ENCODE measurements at regions not wholly inside any gene's neighbourhood (a gene's known extent, or its start where the extent isn't known, plus 50 kb on each side); places are given as distances from the start of the nearest gene placed in this dataset.

DNA sequence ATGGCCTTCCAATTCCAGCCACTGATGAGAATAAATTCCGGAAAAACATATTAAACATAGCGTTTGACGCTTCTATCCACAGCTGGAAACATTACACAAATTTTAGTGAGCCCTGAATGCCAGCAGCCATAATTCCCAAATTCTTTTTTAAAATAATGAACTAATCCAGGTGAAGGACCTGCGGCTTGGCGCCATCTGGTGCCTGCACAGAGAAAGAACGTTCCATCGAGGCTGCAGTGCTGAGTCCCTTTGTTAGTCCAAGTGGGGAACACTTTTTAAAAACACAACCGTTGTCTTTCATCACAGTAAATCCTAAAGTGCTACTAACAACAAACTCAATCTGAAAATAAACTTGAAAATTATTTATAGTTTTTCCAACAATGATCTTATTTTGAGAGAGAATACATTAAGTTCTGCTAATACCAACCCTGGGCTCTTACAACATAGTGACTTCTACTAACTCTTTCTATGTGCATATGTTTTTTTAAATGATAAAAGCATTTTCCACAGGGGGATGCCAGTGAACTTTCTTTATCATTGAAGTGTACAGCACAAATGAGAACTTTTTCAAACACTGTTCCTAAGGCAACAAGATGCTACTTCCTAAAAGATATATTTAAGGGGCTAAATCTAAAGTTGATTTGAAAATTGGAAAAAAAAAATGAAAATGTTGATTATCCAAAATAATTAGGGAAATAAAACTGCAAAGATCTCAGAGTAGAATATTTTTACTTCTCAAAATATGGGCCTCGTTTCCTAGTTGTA, 166.9 kb upstream of the RNF32 start (continued):
- TF ChIP-seq, protein P1, sequence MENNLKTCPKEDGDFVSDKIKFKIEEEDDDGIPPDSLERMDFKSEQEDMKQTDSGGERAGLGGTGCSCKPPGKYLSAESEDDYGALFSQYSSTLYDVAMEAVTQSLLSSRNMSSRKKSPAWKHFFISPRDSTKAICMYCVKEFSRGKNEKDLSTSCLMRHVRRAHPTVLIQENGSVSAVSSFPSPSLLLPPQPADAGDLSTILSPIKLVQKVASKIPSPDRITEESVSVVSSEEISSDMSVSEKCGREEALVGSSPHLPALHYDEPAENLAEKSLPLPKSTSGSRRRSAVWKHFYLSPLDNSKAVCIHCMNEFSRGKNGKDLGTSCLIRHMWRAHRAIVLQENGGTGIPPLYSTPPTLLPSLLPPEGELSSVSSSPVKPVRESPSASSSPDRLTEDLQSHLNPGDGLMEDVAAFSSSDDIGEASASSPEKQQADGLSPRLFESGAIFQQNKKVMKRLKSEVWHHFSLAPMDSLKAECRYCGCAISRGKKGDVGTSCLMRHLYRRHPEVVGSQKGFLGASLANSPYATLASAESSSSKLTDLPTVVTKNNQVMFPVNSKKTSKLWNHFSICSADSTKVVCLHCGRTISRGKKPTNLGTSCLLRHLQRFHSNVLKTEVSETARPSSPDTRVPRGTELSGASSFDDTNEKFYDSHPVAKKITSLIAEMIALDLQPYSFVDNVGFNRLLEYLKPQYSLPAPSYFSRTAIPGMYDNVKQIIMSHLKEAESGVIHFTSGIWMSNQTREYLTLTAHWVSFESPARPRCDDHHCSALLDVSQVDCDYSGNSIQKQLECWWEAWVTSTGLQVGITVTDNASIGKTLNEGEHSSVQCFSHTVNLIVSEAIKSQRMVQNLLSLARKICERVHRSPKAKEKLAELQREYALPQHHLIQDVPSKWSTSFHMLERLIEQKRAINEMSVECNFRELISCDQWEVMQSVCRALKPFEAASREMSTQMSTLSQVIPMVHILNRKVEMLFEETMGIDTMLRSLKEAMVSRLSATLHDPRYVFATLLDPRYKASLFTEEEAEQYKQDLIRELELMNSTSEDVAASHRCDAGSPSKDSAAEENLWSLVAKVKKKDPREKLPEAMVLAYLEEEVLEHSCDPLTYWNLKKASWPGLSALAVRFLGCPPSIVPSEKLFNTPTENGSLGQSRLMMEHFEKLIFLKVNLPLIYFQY (CRISPR knock-in tag; IDR thresholded peaks at IDR 0.05; ENCODE audit: borderline replicate concordance), result 0 out of 2 replicates have a peak, but pooled peaks have one; percentile 42
- TF ChIP-seq, protein P2, sequence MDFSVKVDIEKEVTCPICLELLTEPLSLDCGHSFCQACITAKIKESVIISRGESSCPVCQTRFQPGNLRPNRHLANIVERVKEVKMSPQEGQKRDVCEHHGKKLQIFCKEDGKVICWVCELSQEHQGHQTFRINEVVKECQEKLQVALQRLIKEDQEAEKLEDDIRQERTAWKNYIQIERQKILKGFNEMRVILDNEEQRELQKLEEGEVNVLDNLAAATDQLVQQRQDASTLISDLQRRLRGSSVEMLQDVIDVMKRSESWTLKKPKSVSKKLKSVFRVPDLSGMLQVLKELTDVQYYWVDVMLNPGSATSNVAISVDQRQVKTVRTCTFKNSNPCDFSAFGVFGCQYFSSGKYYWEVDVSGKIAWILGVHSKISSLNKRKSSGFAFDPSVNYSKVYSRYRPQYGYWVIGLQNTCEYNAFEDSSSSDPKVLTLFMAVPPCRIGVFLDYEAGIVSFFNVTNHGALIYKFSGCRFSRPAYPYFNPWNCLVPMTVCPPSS (IDR thresholded peaks at IDR 0.05), result no peak
- TF ChIP-seq CHD4 (IDR thresholded peaks at IDR 0.05; ENCODE audit: borderline replicate concordance, low read length) (peak; percentile 59; the same call in 1 of the 2 replicates), FOXJ3 (CRISPR knock-in tag; IDR thresholded peaks at IDR 0.05; ENCODE audit: borderline replicate concordance) (peak; percentile 20; the same call in 1 of the 2 replicates), GMEB2 (CRISPR knock-in tag; IDR thresholded peaks at IDR 0.05; ENCODE audit: low read depth) (no peak), SMAD1 (CRISPR knock-in tag; IDR thresholded peaks at IDR 0.05; ENCODE audit: borderline replicate concordance, low read depth) (no peak), ZNF841 (CRISPR knock-in tag; IDR thresholded peaks at IDR 0.05; ENCODE audit: borderline replicate concordance) (no peak), ARHGAP35 (CRISPR knock-in tag; IDR thresholded peaks at IDR 0.05; ENCODE audit: borderline replicate concordance) (no peak), FOSL2 (CRISPR knock-in tag; IDR thresholded peaks at IDR 0.05) (peak; percentile 38; the same call in 1 of the 2 replicates), IRX3 (CRISPR knock-in tag; IDR thresholded peaks at IDR 0.05; ENCODE audit: borderline replicate concordance, low read depth) (no peak), ZNF333 (CRISPR knock-in tag; IDR thresholded peaks at IDR 0.05; ENCODE audit: borderline replicate concordance) (no peak)
- TF ChIP-seq, protein P3, sequence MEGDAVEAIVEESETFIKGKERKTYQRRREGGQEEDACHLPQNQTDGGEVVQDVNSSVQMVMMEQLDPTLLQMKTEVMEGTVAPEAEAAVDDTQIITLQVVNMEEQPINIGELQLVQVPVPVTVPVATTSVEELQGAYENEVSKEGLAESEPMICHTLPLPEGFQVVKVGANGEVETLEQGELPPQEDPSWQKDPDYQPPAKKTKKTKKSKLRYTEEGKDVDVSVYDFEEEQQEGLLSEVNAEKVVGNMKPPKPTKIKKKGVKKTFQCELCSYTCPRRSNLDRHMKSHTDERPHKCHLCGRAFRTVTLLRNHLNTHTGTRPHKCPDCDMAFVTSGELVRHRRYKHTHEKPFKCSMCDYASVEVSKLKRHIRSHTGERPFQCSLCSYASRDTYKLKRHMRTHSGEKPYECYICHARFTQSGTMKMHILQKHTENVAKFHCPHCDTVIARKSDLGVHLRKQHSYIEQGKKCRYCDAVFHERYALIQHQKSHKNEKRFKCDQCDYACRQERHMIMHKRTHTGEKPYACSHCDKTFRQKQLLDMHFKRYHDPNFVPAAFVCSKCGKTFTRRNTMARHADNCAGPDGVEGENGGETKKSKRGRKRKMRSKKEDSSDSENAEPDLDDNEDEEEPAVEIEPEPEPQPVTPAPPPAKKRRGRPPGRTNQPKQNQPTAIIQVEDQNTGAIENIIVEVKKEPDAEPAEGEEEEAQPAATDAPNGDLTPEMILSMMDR (CRISPR knock-in tag; IDR thresholded peaks at IDR 0.05), result peak; percentile 80

Data from HepG2 (cell line).